HG02798 (cell line): ENCODE measurements at regions not wholly inside any gene's neighbourhood (a gene's known extent, or its start where the extent isn't known, plus 50 kb on each side); places are given as distances from the start of the nearest gene placed in this dataset.

Experiments used
- ATAC-seq: cut with Tn5 transposase; IDR thresholded peaks from one replicate; pipeline ENCODE4 v1.9.1; 2021; ENCODE audit warnings: mild to moderate bottlenecking; ENCODE audit not compliant: unreplicated experiment, poor library complexity

DNA sequence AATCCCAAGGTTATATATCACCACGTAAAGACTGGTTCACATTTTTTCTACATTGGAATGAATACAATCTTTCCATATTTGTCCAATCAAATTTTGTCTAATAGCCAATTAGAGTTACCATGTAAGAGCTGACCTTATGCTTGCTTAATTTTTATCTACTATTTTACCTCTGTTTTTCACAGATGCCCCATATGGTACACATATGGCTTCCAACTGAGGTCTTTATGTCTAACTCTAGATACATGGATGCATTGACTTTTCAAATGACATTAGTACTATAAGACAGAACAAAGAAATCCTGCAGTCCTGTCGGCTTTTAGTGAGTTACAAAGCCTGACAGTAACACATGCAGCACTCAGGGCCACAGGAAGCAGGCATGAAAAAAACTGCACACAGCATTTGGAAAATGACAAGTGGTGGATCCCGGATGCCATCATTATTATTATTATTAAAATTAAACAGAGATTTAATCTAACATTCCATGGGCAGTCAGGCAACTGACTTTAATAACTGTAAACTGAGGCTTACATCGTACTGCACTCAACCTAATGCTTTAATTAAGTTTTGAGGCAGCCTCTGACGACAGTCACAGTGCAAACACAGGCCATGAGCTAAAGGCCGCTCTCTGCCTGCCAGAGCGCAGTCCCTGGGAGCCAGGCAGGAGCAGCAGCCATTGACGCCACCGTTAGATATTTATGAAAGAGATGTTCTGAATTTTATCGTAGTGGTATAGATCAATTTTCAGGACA, 113.9 kb upstream of the TMCO5A start:
- ATAC-seq = no peak

DNA sequence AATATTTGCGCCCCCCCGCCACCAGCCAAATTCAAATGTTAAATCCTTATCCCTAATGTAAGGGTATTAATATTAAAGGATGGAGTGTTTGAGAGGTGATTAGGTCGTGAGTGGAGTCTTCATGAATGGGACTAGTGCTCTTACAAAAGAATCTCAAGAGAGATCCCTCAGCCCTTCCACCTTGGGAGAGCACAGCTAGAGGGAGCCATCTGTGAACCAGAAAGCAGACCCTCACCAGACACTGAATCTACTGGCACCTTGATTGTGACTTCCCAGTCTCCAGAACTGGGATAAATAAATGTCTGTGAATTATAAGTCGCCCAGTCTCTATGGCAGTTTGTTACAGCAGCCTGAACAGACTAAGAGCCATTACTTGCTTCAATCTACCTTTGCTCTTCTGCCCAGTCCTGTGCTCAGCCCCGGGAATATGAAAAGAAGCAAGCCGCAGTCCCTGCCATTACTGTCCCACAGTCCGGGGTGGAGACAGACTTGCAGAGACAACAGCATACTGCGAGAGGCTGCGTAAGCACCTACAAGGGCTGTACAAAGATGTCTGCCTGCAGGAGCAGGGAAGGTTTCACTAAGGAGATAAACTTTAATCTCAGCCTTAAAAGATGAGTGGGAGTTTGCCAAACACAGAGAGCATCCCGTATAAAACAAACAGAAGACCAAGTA, 110.7 kb upstream of the TMCO5A start:
- no peak for ATAC-seq

DNA sequence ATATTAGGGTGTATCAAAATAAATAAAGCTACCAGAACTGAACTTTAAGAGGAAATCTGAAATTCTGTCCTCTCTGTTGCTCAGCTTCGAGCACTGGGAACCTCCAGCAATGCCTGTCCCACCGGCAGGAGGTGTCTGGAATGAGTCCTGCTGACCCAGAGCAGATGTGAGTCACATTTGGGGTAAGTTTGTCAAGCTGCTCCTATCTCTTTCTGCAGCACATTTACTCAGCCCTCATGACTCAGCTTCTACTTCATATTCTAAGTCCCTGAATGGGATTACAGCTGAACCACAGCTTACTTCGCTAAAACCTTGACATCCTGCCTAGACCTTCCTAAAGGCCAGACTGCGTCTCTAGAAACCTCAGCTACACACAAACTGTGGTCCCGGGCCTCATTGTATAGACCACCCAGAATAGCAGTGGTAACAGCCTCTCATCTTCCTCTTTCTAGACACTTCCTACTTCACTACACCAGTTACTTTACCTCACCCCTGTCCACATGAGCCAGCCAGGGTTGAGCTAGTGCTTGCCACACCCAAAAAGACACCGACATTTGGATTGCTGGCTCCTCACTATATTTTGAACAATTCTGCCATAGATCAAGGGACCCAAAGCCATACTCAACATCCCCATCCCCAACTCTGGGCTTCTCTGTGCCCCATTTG, 109.6 kb upstream of the TMCO5A start:
- ATAC-seq = no peak

DNA sequence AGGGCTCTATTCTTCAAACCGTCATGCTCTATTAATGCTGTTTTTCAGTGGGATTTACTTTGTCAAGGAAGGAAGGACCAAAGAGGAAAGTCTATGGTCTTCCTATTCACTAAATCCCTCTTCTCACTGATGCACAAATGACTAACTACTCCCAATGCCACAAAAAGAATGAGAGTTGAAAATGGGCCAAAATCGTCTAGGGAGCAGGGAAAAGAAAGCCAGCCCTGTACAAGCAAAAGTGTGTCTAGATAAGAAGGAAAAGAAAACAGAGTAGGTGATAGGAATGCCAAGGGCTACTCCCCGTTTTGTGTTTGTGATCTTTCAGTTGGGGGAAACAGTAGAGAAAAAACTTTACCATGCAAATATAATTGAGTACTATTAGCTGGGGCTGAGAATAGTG, 97.2 kb upstream of the TMCO5A start:
- no peak for ATAC-seq

DNA sequence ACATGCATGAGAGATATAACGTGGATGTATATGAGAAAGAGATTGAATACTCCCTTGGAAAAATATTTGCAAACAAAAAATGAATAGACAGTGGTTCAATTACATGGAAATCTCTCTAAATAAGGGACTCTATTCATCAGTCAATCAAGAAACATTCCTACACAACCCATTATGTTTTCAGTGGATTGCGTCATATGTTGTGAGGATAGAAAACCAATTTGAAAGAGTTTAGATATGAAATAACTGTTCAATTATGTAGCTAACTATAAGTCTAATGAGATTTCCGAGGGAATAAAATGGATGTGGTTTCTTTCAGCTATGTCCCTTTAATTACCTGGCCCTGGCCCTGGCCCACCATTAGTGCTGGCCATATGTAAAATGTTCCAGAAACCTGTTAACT, 86.7 kb upstream of the TMCO5A start:
- ATAC-seq = no peak

DNA sequence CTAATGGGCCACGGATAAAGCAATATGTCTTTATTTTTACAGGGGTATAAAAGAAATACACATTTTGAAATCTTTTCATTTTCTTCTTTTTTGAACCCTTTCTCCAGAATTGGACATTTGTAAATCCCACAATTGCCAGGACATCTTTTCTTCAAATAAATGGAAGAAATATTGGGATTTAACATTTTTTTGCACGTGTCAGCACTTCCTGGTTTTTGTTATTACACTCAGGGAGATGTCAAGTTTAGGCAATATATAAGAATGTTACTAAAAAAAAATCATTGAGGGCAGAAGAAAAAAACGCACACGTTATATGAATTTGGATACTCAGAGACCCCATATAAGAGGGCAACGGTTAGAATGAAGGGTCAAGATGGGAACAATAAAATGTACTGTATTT, 78.3 kb upstream of the TMCO5A start:
- no peak for ATAC-seq

DNA sequence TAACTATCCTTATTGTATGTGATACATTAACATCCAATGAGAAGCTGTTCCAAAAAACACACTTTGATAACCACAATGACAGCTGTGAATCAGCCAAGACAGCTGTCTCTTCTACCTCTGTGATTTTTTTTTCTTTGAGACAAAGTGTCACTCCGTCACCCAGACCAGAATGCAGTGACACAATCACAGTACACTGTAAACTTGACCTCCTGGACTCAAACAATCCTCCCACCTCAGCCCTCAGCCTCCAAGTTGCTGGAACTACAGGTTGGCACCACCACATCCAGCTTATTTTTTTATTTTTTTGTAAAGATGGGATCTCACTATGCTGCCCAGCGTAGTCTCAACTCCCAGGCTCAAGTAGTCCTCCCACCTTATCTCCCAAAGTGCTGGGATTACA, 73.5 kb upstream of the TMCO5A start:
- no peak for ATAC-seq

DNA sequence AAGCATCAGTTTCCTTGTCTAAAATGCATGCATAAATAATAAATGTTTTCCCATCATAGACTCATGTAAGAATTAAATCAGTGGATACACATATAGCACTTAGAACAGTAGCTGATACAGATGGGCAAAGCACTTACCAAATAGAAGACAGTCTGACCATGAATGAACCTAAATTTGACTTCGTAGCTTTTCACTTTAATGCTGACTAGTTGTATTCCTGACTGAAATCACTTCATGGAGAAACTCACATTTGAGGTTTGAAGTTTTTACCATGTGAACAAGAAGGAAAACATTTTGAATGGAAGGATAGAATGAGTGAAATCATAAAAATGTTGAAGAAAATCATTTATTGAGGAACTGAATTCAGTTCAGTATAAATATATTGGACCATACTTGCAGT, 68.8 kb upstream of the TMCO5A start:
- no peak for ATAC-seq

DNA sequence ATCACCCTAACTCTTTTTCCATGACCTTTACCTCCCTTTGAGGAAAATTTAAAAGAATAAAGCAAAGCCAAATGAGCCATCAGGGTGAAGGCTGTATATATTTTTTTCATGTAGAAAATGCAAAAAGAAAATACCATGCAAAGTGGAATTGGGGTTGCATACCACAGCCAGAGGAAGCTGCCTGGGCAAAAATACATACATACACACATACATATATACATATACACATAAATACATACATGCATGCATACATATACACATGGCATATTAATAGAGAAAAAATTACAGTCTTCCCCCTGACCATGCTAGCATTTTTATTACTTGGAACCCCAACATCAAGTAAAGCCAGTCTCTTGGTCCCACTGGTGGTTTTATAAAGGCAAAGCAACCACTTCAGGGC, 63.7 kb upstream of the TMCO5A start:
- no peak for ATAC-seq

DNA sequence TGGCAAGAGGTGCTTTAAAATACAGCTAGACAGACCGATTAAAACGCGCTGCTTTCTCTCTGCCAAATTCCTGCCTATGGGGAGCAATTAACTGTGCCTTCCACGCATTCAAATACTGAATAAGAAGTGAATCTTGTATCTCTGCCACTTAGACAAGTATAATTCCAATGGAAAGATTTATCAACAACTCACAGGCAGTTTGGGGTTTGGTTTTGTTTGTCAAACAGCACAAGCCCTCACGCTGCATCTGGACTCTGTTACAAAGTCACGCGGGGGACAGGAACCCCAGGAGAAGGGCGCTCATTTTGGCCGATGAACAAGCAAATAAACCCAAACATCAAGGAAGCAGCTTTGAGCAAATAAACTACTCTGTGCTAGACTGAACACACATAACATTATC, 61.8 kb upstream of the TMCO5A start:
- ATAC-seq = no peak

DNA sequence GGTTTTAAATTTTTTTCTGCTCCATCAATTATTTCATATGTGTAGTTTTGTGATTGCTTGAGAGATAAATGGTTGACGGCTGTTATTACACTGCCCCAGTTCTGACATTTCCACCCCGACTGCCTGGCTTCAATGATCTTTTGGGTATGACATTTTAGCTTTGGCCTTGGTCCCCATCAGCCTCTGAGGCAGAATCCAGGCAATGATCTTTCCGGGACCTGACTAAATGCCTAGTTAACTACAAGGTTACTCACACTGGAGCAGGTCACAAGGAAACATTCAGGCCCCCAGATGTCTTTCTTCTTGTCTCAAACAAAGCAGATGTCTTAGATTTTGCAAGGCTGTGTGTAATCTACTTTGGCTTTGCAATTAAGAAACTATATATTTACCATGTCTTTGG, 61.1 kb upstream of the TMCO5A start:
- ATAC-seq = no peak

DNA sequence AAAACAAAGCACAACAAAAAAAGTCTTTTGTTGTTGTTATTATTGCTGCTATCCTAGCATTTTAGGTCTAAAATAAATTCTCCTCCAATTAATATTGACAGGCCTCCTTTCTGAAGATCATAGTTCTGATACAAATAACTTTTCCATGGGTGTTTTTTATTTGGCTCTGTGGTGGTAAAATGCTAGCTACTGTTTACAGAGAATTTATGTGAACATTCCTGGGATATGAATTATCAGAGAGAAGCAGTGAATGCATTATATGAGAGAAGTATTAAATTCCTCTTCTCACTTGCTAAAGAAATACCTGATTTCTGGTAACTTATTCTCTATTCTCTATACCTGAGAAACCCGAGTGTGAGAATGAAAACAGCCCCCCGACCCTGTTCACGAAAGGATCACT, 57.5 kb upstream of the TMCO5A start:
- no peak for ATAC-seq

DNA sequence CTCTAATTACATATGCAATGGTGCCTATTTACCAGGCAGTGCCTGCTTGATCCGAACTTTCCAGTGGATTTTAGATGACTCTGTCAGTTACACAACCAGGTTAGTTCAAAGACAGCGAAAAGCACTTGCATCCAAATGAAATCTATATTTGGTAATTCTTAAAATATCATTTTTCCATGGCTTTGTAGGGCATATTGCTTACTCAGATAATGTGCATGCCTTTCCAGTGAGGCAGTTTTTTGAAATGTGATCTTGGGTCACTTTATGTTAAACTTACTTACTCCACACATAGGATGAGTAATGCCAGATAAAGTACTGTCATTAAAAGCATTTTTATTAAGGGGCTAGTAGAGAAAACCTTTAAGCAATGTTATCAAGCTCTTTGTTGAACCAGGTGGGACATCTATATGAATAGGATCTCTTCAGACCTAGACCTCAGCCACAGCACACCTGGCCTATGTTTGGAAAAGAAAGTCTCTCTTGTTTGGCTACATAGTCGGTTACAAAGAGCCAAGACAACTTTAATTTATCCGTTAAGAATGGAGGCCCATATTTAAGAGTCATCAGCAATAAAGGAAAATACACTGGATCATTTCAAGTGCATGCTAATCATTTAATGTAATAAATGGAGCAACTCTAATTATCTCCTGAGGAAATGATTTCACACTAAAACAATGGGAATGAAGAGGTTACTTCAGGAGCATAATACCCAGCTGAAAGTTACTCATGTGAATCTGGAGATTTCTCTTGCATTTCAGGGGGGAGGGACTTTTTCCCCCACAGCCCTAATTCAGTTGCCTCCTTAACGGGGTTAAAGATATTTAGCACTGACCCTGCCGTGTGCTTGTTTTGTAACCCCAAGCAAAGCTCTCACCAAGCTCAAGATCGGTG, 56.3 kb upstream of the TMCO5A start:
- no peak for ATAC-seq

DNA sequence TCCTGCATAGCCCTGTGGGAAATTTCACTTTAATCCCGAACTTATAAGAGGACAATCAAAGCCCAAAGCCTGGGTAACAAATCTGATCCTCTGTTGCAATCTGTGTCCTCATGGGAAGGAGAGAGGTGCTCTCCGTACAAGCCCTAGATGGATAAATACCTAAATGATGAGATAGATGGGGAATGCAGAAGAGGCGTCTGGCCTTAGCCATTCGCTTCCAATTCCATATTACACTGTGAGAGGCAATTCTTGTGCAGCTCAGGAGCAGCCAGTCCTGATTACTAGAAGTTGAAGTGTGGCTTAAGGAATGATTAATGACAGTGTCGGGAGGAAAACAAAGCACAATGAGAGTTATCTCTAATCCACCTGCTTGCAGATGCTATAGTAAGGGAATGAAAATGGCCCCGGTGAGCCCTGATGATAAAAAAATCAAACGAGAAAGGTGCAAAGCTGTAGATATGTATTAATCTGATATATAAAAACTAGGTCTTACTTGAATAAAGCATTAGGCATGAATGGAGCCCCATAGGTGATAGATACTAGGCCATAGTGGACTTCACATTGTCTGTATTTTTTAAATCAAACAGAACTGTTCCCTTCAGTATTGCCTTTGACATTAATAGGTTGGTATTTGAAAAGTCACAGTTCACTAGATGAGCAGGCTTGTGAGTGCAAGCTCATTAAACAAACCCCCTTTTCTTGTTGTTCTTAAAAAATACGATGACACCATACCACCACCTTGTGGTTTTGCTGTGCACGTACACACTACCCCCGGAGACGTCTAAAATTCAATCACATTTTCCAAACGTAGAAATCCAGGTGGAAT, 54.2 kb upstream of the TMCO5A start:
- ATAC-seq = peak; percentile 38

DNA sequence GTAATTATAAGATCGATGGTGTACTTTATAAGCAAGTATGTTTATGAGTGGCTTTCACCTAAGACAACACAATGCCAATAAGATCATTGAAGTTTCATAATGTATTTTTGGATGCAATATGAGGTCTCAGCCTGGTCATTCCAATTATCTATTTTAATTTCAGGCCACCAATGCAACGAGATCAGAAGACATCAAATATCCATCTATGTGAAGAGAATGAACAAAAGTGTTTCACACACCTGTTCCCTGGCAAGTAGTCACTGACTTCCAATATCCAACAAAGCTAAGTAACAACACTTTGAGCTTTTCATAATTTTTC, 53.6 kb upstream of the TMCO5A start:
- no peak for ATAC-seq

DNA sequence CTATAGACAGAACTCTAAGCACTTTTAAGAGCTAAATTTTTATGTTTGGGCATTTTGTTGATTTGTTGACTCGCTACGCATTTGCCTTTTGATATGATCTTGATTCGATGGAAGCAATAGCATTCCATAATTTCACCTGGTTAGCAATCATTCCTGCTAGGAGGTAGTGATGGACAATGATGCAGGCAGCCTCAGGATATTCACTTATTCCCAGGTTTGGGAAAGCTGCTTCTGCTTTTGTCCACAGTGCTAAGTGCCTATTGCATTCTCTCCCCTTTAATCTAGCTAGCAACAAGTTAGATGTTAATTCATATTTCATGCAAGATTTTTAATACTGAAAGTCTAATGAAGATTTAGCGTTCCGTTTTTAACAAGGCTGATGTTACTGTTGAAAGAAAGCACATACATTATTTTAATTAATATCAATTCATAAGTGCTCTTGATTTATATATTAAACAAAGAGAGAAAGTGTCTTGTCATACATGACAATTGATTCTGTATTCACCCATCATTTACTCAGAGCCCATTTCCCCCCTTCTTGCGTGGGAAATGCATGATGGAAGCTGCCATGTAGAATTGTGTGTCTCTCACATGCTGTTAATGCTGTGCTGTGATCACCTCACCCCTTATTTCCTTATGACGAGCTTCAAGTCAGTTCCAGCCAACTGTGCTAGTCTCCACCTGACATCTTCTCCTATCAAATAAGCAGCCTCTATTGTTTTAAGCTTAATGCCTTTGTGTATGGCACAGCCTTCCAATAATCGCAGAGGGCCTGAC, 53.0 kb upstream of the TMCO5A start:
- no peak for ATAC-seq

DNA sequence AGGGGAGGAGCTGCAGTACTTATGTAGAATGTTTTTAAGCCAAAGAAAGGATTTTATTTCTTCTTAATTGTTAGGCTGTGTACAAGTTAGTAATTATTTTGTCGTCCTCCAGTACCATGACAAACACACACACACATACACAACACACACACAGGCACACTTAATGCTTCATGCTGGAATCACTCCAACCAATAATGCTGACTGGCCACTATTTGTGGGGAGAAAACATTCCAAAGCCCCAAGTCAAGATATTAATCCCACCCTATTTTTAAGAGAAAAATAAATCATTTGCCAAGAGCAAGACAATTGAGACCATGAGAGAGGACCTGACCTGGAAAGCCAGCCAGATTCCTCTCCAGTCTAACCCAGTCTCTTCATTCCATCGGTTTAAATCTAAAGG, 51.8 kb upstream of the TMCO5A start:
- no peak for ATAC-seq
